Psoas muscle (tissue), 7 donors: ENCODE measurements at regions not wholly inside any gene's neighbourhood (a gene's known extent, or its start where the extent isn't known, plus 50 kb on each side); places are given as distances from the start of the nearest gene placed in this dataset.
A peak's percentile ranks its signal among the peaks of the same experiment; 100 is the strongest.

Experiments used
- ATAC-seq, 4 donors: fragments of 200-7000 bp; cut with Tn5 transposase; one replicate each; pipeline ENCODE4 v1.9.1; 2020; ENCODE audit warnings: moderate library complexity in 3 of 4, mild to moderate bottlenecking in 2 of 4
- DNase-seq, 2 donors: peaks; one replicate each; pipeline ENCODE4 v3.0.0-alpha.2; 2020
- H3K27ac ChIP-seq: fragments of 200-600 bp; one replicate; pipeline ENCODE4 v1.8.0; 2022
- H3K27me3 ChIP-seq, 3 donors: fragments of 200-600 bp in 1 of 3; one replicate each; pipeline versions ENCODE4 v1.6.1 to v1.8.0; 2013 to 2022; ENCODE audit warnings: low read length in 2 of 3, mild to moderate bottlenecking in 2 of 3, moderate library complexity in 1 of 3; ENCODE audit not compliant: insufficient read depth in 3 of 3
- H3K36me3 ChIP-seq, 2 donors: fragments of 200-600 bp in 1 of 2; one replicate each; pipeline versions ENCODE4 v1.6.1 to v1.8.0; 2013 to 2022; ENCODE audit warnings: low read depth in 1 of 2, mild to moderate bottlenecking in 1 of 2, moderate library complexity in 1 of 2; ENCODE audit not compliant: insufficient read depth in 1 of 2
- H3K4me1 ChIP-seq: fragments of 200-600 bp; one replicate; pipeline ENCODE4 v1.8.0; 2022
- H3K4me3 ChIP-seq: fragments of 200-600 bp; one replicate; pipeline ENCODE4 v1.8.0; 2022; ENCODE audit warnings: mild to moderate bottlenecking
- H3K9me3 ChIP-seq: fragments of 200-600 bp; one replicate; pipeline ENCODE4 v1.8.0; 2022
- CTCF ChIP-seq: fragments of 200-600 bp; IDR thresholded peaks from one replicate; pipeline ENCODE4 v1.8.0; 2022; ENCODE audit warnings: antibody characterized with exemption
- WGBS, 3 donors: extraction: QIAGEN DNeasy Blood & Tissue Kit; methylation state at CpG; one replicate each; pipeline versions ENCODE4 v1.1.6 to v1.1.7; 2013; 5-methylcytosine and 5-hydroxymethylcytosine counted together
- intact Hi-C, 2 donors: fragments of 100-400 bp; cut with DNase I; formaldehyde crosslinking; loops; one replicate each; pipeline versions ENCODE4 v1.11.0 to v1.14.2; 2022
- donor health status: healthy with polysubstance abuse.
- donor health status: DM: no; HTN: no; CAD: no; lungs with moderate emphysema.
- donor health status: Bipolar disorder and iron deficiency.
- donor health status: healthy.
- donor health status: DM: yes; HTN: yes; CAD: no.
- donor health status: DM: no; HTN: no; CAD: no.
- donor health status: DM: yes; HTN: yes; CAD: no.

GRCh38 chr6:133108419-133108818, 132.7 kb upstream of the EYA4 start:
- 43 to 64% (median 45%) methylated on average over 2 of the region's 2 CpGs for WGBS, 3 donors
- DNase-seq (no peak), ATAC-seq (no peak)
- TF ChIP-seq CTCF: no peak
- H3K4me3 ChIP-seq: no peak overlapping the region
- no peaks in the 10 kb centered on the region for H3K27me3 ChIP-seq
- no peak overlapping the region for H3K27ac ChIP-seq
- no peaks in the 10 kb centered on the region for H3K36me3 ChIP-seq
- H3K9me3 ChIP-seq: no peaks in the 10 kb centered on the region
- intact Hi-C loops: no loop called here
- H3K4me1 ChIP-seq: no peaks in the 10 kb centered on the region

- peaks cover 8% of the 10 kb centered on the region for H3K4me1 ChIP-seq
- ATAC-seq (peak in 2 of 4 donors; percentile 53 to 57), DNase-seq (no peak)
- H3K9me3 ChIP-seq: no peaks in the 10 kb centered on the region
- H3K27ac ChIP-seq: no peak overlapping the region
- no peak overlapping the region for H3K4me3 ChIP-seq
- no peaks in the 10 kb centered on the region for H3K27me3 ChIP-seq
- WGBS, 3 donors: 71 to 93% (median 86%) methylated on average over 1 of the region's 1 CpG
- no peak for TF ChIP-seq CTCF
- intact Hi-C loops: no loop called here
- H3K36me3 ChIP-seq: no peaks in the 10 kb centered on the region
Observed at GRCh38 chr6:133114973-133115372, 126.2 kb upstream of the EYA4 start.

- WGBS, 3 donors: 12 to 21% (median 14%) methylated on average over 2 of the region's 2 CpGs
Observed at GRCh38 chr6:133115946-133116345, 125.2 kb upstream of the EYA4 start.

GRCh38 chr6:133128191-133128590, 113.0 kb upstream of the EYA4 start:
- H3K27me3 ChIP-seq: no peaks in the 10 kb centered on the region
- no peak overlapping the region for H3K4me3 ChIP-seq
- 48 to 74% (median 67%) methylated on average over 2 of the region's 2 CpGs for WGBS, 3 donors
- H3K36me3 ChIP-seq: no peaks in the 10 kb centered on the region
- ATAC-seq (peak in 2 of 4 donors; percentile 54 to 82), DNase-seq (no peak)
- peaks cover 51% of the 10 kb centered on the region for H3K4me1 ChIP-seq
- TF ChIP-seq CTCF: no peak
- intact Hi-C loops: loop anchor here in 1 of 2 donors (5.0 kb wide), 1 partner anchor 41 kb away; no protein-coding TSS in a partner anchor
- peak overlapping the region; percentile 37 for H3K27ac ChIP-seq
- H3K9me3 ChIP-seq: no peaks in the 10 kb centered on the region

More at GRCh38 chr6:133115946-133116345, 125.2 kb upstream of the EYA4 start:
- intact Hi-C loops: no loop called here
- ATAC-seq (peak; percentile 59 to 87 (median 76)), DNase-seq (no peak)
- Histone ChIP-seq H3K27me3 (no peaks in the 10 kb centered on the region), H3K9me3 (no peaks in the 10 kb centered on the region), H3K36me3 (no peaks in the 10 kb centered on the region), H3K27ac (peak overlapping the region; percentile 5), H3K4me1 (peaks cover 8% of the 10 kb centered on the region), H3K4me3 (no peak overlapping the region)
- no peak for TF ChIP-seq CTCF

- no peaks in the 10 kb centered on the region for H3K27me3 ChIP-seq
- TF ChIP-seq CTCF: no peak
- intact Hi-C loops: loop anchor here in 1 of 2 donors (5.0 kb wide), 1 partner anchor 42 kb away; no protein-coding TSS in a partner anchor
- no peak for DNase-seq
- H3K4me1 ChIP-seq: peaks cover 57% of the 10 kb centered on the region
- ATAC-seq: peak in 1 of 4 donors; percentile 17
- H3K4me3 ChIP-seq: no peak overlapping the region
- H3K9me3 ChIP-seq: no peaks in the 10 kb centered on the region
- H3K27ac ChIP-seq: peak overlapping the region; percentile 91
- 79 to 97% (median 84%) methylated on average over 1 of the region's 1 CpG for WGBS, 3 donors
- no peaks in the 10 kb centered on the region for H3K36me3 ChIP-seq
Observed at GRCh38 chr6:133129556-133129955, 111.6 kb upstream of the EYA4 start.
